HG03175 (cell line): ENCODE measurements at regions not wholly inside any gene's neighbourhood (a gene's known extent, or its start where the extent isn't known, plus 50 kb on each side); places are given as distances from the start of the nearest gene placed in this dataset.
A peak's percentile ranks its signal among the peaks of the same experiment; 100 is the strongest.

Experiments
- ATAC-seq: cut with Tn5 transposase; IDR thresholded peaks from one replicate; pipeline ENCODE4 v1.9.1; 2021; ENCODE audit warnings: mild to moderate bottlenecking, moderate library complexity; ENCODE audit not compliant: unreplicated experiment

DNA sequence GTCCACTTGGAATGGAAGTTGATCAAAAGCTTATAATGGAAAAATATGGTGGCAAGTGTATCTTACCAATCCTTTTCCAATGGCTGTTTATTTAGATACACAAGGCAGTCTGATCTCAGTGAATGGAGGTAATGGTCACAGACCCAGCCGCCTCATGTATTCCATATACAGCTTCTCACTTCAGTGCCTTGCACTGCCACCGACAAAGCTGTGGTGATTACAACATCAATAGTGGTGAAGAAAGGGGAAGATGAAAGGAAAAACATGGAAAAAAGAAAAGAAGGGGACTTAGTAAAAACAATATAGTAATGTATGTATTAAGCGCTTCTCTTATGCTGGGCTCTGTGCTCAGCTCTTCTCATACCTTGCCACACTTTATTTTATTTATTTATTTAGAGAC, 297.3 kb upstream of the RASA1 start:
- ATAC-seq: no peak

DNA sequence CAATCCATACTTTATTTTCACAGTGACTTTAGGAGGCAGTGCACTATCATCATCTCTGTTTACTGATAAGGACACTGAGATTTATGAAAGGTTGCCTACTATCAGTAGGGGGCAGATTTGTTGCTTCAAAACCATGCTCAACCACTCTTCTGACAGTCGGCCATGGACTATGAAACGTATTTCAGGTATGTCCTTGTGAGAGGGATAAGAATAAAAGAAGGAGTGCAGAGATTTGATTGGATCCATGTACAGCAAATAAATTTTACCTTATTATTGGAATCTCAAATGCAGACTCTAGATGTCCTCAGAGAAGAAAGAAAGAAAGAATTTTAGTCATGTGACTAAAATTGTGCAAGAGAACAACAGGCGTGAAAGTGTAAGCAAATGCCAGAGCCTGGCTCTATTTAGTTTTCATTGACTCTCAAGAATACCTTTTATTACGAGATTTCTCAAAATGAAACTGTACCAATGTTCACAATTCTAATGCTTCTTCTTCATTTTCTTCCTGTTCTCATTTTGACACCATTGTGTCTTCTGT, 296.6 kb upstream of the RASA1 start:
- ATAC-seq: no peak

DNA sequence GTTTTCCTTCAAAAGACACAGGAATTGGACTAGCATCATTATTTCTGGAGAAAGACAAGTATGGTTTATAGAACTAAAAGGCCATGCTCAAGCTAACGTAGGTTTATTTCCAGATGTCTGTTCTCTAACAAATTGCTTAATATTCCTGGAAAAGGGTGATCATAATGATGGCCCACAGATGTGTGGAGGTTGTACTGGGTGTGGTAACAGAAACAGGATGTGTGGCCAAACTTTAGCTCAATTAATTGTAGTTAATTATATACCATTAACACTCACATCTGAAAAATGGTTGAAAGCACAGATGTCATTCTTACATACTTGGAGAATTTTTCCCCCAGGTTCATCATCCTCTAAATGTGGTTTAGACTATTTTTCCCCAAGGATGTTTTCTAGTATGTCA, 292.7 kb upstream of the RASA1 start:
- no peak for ATAC-seq

DNA sequence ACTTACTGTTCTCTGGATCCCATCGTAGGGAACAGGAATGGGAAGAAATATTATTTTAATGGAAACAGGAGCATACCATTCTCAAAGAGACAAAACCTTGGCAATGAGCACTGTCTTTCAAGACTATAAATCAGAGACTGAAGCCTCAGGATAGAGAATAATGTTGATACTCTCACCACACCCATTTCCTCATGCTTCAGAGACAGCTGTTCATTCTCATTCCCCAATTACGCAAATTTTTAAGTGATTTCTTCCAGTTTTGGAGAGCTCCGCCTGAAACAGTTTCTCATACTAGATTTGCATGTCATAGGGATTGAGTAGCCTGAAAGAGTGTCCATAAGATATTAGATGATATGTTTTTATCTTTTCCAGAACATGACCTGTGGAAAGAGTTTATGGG, 290.5 kb upstream of the RASA1 start:
- ATAC-seq: no peak

DNA sequence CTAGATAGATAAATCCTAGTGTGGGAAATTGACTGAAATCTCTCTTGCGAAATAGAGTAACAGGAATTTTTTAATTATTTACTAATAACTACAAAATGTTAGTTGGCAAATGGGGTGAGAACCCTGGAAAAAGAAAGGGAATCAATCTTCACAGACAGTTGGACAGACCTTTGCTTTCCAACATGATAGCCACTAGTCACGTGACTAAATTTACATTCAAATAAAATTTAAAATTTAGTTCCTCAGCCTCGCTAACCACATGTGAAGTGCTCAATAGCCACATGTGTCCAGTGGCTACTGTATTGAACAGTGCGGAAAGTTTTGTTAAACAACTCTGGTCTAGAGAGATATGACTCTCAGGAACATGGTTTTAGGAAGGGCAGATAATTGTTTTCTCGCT, 289.9 kb upstream of the RASA1 start:
- ATAC-seq: no peak

DNA sequence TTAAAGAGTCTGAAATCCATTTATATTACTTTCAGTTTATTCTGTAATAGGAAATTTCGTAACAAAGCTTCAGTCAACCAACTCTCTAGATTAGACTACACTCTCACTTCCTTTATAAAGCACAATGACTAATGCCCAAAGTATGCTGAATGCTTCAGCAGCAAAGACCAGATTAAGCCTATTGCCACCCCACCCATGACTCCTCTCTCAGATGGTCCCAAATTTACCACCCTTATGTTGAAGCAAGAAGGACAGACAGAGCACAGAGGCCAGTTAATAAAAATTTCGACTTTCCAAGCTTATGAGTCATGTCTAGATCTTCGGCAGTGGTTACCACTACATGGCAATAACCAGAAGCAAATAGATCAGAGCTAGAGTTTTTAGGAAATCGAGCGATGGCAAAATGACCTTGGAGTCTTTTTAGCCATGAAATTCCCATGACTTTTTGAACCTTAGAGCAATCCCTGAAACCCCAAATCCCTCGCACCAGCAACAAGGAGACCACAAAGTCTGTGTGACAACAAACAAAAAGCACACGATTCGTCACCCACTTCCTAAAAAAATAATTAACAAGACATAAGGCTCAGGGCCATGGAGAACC, 287.8 kb upstream of the RASA1 start:
- peak; percentile 54 for ATAC-seq

DNA sequence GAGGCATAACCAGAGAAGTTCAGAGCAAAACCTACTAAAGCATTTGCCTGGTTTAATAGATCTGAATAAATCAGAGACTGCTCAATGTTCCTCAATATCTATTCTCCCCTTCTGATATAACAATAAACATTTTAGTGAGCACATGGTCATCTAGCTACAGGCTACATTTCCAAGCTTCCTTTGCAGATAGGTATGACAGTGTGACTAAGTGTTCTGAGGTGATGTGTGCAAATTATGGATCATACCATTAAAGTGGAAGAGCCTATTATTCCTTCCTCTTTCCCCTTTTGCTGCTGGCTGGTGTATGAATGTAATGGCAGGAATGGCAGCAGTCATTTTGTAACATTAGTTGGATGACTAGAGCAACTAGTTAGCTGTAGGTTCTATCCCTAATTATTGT, 285.8 kb upstream of the RASA1 start:
- ATAC-seq: no peak

DNA sequence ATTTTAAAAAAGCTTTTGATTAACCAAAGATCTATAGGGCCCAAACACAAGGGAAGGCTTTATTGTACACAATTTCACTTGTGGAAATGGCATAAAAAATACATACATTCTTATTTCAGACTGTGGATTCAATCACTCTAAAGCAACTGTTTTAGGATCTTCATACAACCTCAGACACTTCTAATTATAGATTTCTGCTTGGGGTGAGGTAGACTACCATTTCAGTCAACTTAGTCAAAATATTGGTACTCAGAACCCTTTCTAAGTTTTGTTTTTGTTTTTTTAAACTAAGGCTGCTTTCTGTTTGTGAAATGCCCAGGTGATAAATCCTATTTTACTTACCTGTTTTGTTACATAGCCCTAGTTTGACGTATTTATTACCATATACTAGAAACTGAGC, 284.5 kb upstream of the RASA1 start:
- ATAC-seq: no peak

DNA sequence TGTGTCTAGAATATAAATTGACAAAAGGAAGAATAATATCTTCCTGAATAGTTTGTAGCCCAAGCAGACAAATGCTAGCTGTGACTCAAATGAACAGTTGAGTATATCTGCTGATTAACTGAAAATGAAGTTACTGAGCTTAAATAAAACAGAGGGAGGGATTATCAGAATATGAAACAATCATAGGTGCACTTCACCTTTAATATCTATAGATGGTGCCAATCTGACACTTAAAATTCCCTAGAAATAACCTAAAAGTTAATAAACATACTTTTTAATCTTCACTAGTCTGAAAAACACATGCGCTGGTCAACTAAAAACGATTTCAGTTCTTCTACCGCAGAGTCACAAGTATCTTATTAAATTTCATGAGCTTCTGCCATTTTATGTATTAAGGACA, 280.8 kb upstream of the RASA1 start:
- ATAC-seq: no peak

DNA sequence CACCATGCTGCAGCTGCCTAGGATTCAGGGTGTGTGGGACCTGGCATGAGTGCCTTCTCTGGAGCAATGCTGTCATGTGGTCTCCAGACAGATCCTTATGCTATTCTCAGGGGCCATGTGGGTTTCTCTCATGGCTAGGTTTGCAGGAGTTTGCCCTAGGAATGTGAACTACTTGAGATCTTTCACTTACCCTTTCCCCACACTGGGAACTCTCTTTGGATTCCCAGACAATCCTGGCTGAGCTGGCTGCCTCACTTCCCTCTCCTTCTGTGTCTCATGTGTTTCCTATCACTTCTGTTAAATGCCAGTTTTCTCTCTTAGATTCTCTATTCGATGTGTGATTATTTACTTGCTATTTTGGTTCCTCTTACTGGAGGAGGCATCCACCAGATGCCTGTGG, 270.2 kb upstream of the RASA1 start:
- no peak for ATAC-seq

DNA sequence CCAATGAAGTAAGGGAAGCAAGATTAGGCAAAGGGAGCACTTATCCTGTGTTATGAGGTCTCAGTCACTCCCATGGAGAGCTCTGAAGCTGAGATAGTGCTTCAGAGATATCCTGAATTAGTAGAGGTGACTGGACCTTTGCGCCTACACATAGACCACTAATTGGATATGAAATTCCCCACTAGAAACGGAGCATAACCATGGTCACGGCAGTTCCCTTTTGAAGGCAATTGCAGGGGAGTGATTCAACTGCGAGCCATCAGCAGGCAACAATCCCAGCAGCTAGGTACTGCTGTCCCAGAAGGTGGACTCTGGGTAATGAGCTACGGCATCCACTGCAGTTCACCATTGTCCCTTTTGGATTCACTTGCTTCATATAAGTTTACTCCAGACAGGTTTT, 267.7 kb upstream of the RASA1 start:
- ATAC-seq: no peak

DNA sequence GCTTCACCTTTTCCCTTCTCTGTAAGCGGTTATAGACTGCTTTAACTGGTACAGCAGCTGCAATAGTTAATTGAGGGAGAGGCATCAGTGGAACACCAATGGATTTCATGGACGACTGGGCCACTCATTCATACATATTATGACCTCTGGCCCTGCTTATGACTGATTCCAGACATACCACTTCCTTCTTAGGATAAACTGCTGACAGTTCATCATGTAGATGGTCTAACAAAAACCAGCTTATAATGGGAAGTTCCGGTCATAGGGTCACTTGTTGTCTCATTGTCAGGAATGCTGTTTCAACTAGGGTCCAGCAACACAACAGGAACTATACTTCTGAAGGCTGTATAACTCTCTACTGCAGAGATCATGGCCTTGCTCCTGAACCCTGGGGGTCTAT, 265.2 kb upstream of the RASA1 start:
- no peak for ATAC-seq

DNA sequence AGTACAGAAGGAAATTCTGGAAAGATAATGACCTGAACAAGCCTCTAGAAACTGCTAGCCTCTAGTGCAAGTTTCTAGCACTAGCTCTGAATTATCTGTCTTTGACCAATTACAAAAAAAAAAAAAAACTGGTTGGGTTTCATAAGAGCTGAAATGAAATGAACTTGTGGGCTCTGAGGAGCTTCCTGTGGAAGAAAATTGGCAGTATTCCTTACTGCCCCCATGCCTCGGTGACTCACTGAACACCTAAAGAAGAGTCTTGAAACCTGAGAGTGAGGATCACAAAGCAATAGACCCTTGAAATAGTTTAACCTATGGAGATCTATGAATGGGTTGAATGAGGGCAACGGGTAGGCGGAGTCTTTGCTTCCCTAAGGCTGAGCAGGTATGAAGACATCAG, 263.6 kb upstream of the RASA1 start:
- no peak for ATAC-seq

DNA sequence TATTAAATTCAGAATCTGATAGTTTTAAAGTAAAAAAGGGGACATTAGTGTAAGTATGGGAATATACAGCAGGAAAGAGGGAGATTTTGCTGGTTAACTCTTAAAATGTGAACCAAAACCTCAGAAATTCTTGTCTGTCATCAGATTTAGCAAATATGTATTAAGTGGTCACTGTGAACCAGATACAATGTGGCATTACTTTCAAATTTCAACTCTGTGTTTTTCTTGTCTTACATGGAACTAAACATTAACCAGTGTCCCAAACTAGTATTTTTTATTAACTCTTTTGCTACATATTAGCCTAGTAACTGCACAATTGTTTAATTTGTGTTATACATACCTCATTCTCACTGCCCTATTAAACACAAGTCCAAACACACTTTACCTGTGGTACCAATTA, 259.9 kb upstream of the RASA1 start:
- no peak for ATAC-seq

DNA sequence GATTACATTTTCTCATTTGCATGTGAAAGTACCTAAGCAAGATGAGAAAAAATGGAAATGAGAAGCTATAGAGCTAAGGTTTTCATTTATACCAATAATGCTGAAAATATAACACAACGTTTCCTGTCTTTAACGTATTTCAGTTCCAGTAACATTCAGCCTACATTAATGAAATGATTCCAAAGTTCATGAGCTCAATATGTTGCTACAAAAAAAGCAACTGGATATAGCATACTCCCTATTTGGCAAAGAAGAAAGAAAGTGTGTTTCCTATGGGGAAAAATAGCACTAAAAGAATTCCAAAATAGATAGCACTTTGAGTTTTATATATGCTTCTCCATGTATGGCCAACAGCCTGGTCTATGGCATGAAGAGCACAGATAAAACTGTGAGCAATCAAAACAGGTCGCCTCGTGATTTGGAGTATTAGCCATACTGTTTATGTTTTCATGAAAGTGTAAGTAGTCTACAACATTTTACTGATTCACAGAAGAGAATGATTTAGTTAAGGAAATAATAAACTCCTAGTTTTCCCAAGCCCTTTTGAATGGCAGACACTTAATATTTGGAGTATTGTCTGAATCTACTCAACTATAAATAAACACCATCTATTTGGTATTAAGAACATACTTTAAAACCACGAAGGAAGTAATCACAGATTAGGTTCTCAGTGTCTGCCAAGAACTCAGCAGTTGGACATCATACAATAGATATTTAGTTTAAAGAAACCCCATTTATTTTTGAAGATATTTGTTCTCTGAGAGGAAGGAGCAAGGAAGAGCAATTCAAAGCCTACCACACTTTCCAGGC, 258.7 kb upstream of the RASA1 start:
- no peak for ATAC-seq

DNA sequence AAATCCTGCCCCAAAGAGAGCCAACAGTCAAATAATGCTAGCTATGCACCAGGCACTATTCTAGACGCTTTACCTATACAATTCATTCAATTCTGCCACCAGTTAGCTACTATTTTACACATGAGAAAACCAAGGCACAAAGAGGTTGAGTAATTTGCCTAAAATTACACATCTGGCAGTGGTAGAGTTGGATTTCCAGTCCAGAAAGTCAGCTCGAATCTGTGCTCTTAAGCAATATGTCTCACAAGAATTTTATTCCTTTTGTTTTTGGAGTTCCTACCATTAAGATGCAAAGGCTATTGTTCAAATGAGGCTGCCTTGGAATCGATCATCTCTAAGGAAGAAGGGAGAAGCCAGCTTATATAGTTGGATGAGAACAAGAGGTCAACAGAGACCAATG, 256.9 kb upstream of the RASA1 start:
- ATAC-seq: no peak

DNA sequence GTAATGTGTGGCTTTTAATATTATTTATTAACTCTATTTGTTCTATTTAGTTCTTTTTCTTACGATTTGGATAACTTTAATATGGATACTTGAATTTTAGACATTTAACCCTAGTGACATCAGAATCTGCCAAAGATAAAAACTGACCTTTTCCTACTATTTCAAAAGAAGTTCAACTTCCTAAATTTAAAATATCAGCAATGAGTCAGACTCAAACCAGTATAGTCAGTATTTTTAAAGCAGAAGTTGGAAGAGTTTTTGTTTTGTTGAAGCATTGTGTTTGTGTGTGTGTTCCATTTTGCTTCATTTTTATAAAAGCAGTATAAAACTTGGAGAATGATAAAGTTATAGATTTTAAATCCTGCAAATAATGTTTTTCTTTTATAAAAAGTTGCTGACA, 251.8 kb upstream of the RASA1 start:
- no peak for ATAC-seq

DNA sequence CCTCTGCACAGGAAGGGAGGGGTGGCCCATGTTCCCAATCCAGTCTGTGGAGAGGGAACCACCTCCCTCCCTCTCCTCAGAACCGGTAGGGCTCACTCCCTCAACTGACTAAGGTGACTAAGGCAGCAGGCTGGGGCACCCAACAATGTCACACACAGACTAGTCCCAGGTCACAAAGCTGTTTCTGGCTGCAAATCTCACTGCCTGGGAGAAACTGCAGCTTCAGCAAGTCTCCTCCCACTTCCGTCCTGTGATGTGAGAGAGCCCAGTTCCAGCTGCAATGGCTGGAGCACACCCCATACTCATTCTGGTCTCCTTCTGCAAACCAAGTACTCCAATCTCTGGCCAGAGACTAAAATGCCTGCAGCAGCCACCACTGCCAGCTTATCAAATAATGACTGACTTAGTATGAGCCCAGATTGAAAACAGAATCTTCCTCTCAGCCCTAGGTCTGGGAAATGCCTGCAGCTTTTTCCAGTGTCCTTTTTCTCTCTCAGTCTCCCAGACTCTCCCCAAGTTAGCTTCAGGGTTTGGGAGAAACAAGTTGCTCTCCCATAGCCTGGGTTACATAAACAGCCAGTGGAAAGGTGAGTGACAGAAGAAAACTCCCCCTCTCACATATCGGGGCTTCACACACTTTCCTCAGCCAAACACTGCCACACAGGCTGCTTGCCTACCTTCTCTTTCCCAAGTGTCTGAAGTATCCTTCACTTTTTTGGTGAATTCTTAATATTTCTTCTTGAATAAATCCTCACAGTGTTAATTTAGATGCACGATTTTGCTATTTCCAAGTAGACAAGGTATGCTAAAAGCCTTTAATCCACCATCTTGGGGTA, 247.4 kb upstream of the RASA1 start:
- peak; percentile 90 for ATAC-seq

DNA sequence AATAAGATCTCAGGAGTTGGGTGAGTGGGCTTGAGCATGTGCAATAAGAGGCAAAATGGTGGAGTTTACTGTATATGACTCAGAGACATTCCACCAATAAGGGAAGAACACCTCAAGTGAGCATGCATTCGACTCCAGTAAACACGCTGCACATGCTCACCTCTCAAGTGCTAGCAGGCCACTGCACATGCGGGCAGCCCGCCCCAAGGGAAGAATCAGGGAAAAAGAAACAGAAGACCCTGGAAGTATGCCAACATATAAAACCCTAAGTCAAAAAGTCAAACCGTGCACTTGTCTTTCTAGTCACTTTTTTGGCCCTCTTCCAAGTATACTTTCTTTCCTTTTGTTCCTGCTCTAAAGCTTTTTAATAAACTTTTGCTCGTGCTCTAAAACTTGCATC, 245.3 kb upstream of the RASA1 start:
- ATAC-seq: no peak

DNA sequence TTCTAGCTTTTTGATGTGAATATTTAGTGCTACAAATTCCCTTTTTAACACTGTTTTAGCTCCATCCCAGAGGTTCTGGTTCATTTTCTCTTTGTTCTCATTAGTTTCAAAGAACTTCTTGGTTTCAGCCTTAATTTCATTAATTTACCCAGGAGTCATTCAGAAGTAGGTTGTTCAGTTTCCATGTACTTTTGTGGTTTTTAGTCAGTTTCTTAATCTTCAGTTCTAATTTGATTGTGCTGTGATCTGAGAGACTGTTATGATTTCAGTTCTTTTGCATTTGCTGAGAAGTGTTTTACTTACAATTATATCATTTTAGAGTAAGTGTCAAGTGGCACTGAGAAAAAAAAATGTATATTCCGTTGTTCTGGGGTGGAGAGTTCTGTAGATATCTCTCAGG, 240.1 kb upstream of the RASA1 start:
- no peak for ATAC-seq

DNA sequence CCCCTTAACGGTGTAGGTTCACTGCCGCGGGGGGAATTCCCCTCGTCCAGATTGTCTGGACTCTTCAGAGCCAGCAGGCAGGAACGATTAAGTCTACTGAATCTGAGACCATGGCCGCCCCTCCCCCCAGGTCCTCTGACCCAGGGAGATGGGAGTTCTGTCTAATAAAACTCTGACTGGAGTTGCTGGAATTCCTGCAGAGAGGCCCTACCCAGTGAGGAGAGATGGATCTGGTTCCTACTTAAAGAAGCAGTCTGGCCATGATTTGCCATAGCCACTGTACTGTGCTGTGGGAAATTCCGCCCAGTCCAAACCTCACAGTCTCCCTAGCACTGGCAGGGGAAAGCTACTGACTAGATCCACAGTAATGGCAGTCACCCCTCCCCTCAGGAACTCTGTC, 237.7 kb upstream of the RASA1 start:
- ATAC-seq: no peak

DNA sequence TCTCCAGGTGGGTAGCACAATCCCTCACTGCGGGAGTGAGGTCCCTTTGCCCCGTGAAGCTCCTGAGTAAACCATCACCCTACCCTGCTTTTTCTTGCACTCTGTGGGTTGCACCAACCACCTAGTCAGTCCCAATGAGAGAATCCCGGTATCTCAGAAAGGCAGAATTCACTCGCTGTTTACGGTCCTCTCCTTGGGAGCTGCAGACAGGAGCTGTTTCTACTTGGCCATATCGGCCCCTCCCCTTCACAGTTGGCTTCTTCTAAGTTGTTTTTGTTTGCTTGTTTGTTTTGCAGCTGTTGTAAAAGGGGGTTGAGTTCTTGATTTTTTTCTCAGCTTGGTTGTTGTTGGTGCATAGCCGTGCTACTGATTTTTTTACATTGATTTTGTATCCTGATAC, 237.0 kb upstream of the RASA1 start:
- no peak for ATAC-seq
